ENCODE measurements at regions not wholly inside any gene's neighbourhood (a gene's known extent, or its start where the extent isn't known, plus 50 kb on each side); places are given as distances from the start of the nearest gene placed in this dataset.

DNA sequence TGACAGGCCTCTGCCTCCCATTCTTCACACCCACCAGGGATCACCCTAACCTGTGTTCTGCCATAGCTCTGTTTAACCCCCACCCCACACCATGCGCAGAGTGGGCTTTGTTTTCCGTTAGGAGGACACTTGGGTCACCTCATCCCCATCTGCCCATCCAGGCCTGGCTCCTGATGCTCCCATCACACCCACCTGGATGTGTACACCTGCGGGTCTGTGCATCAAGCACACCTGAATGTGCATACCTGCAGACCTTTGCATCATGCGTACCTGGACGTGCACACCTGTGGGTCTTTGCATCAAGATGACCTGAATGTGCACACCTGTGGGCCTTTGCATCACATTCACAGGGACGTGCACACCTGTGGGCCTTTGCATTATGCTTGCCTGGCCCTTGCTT is 835.8 kb upstream of the TMEM132C start (continued):
- no peak for TF ChIP-seq CDX4 (CRISPR knock-in tag; IDR thresholded peaks at IDR 0.05; ENCODE audit: borderline replicate concordance)
- no peak for TF ChIP-seq CREM (CRISPR knock-in tag; IDR thresholded peaks at IDR 0.05)
- no peak for TF ChIP-seq OVOL2 (CRISPR knock-in tag; IDR thresholded peaks at IDR 0.05; ENCODE audit: borderline replicate concordance)
- TF ChIP-seq, protein P1, sequence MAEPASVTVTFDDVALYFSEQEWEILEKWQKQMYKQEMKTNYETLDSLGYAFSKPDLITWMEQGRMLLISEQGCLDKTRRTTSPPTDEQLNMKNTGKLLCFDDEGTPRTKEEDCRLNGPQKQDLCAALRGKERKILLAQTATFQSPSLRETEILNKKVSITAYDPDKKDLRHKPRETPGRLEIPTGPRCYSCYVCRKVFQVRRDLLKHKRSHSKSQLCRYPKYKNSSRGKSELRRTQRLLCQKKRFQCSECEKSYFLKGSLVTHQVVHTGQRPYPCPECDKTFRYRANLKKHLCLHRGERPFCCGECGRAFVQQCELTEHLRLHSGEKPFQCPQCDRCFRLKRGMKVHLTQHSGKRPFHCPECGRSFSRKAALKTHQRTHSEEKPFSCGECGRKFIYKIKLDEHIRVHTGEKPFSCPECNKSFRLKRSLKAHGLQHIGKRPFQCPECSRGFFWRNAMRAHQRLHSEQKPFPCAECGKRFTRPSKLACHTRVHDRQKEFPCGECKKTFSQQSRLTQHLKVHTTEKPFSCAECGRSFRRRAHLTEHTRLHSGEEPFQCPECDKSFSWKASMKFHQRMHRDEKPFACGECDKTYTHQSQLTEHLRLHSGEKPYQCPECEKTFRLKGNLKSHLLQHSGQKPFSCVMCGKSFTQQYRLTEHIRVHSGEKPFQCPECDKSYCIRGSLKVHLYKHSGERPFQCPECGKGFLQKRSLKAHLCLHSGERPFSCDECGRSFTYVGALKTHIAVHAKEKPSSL (CRISPR knock-in tag; conservative IDR thresholded peaks at IDR 0.05), result no peak
- TF ChIP-seq ZNF317 (CRISPR knock-in tag; IDR thresholded peaks at IDR 0.05; ENCODE audit: borderline replicate concordance, low read depth), result no peak
- TF ChIP-seq GRHL2 (CRISPR knock-in tag; IDR thresholded peaks at IDR 0.05; ENCODE audit: insufficient replicate concordance, severe bottlenecking), result no peak

DNA sequence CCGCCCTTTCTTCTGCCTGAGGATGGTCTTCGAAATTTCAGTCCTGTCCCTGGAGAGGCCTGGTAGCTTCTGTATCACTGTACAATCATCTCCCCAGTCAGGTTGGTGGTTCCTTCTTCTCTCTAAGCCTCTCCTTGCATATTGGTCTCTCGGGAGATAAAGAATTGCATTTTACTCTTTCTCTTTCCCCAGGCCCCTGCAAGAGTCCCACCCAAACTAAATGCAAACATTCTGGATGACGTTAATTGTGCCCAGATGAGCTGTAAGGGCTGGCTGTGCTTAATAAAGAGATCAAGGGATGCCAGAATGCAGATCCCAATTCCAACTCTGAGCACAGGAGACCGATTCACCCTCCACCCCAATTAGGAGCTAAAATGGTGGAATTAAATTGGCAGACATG is 835.4 kb upstream of the TMEM132C start:
- peaks cover 5% of the 10 kb centered on the region for H3K27me3 Mint-ChIP-seq (ENCODE audit: low read depth)
- CTCF ChIA-PET, result no interaction called here
- TF ChIP-seq, protein P2, sequence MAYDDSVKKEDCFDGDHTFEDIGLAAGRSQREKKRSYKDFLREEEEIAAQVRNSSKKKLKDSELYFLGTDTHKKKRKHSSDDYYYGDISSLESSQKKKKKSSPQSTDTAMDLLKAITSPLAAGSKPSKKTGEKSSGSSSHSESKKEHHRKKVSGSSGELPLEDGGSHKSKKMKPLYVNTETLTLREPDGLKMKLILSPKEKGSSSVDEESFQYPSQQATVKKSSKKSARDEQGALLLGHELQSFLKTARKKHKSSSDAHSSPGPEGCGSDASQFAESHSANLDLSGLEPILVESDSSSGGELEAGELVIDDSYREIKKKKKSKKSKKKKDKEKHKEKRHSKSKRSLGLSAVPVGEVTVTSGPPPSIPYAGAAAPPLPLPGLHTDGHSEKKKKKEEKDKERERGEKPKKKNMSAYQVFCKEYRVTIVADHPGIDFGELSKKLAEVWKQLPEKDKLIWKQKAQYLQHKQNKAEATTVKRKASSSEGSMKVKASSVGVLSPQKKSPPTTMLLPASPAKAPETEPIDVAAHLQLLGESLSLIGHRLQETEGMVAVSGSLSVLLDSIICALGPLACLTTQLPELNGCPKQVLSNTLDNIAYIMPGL (CRISPR knock-in tag; IDR thresholded peaks at IDR 0.05), result no peak
- TF ChIP-seq, protein P3, sequence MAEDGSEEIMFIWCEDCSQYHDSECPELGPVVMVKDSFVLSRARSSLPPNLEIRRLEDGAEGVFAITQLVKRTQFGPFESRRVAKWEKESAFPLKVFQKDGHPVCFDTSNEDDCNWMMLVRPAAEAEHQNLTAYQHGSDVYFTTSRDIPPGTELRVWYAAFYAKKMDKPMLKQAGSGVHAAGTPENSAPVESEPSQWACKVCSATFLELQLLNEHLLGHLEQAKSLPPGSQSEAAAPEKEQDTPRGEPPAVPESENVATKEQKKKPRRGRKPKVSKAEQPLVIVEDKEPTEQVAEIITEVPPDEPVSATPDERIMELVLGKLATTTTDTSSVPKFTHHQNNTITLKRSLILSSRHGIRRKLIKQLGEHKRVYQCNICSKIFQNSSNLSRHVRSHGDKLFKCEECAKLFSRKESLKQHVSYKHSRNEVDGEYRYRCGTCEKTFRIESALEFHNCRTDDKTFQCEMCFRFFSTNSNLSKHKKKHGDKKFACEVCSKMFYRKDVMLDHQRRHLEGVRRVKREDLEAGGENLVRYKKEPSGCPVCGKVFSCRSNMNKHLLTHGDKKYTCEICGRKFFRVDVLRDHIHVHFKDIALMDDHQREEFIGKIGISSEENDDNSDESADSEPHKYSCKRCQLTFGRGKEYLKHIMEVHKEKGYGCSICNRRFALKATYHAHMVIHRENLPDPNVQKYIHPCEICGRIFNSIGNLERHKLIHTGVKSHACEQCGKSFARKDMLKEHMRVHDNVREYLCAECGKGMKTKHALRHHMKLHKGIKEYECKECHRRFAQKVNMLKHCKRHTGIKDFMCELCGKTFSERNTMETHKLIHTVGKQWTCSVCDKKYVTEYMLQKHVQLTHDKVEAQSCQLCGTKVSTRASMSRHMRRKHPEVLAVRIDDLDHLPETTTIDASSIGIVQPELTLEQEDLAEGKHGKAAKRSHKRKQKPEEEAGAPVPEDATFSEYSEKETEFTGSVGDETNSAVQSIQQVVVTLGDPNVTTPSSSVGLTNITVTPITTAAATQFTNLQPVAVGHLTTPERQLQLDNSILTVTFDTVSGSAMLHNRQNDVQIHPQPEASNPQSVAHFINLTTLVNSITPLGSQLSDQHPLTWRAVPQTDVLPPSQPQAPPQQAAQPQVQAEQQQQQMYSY (CRISPR knock-in tag; IDR thresholded peaks at IDR 0.05), result no peak
- TF ChIP-seq, protein P4, sequence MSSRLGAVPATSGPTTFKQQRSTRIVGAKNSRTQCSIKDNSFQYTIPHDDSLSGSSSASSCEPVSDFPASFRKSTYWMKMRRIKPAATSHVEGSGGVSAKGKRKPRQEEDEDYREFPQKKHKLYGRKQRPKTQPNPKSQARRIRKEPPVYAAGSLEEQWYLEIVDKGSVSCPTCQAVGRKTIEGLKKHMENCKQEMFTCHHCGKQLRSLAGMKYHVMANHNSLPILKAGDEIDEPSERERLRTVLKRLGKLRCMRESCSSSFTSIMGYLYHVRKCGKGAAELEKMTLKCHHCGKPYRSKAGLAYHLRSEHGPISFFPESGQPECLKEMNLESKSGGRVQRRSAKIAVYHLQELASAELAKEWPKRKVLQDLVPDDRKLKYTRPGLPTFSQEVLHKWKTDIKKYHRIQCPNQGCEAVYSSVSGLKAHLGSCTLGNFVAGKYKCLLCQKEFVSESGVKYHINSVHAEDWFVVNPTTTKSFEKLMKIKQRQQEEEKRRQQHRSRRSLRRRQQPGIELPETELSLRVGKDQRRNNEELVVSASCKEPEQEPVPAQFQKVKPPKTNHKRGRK (CRISPR knock-in tag; IDR thresholded peaks at IDR 0.05; ENCODE audit: borderline replicate concordance), result no peak
- TF ChIP-seq, protein P5, sequence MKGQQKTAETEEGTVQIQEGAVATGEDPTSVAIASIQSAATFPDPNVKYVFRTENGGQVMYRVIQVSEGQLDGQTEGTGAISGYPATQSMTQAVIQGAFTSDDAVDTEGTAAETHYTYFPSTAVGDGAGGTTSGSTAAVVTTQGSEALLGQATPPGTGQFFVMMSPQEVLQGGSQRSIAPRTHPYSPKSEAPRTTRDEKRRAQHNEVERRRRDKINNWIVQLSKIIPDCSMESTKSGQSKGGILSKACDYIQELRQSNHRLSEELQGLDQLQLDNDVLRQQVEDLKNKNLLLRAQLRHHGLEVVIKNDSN (CRISPR knock-in tag; IDR thresholded peaks at IDR 0.05), result no peak
- no peak for TF ChIP-seq AFF4 (CRISPR knock-in tag; IDR thresholded peaks at IDR 0.05; ENCODE audit: borderline replicate concordance)
- TF ChIP-seq, protein P6, sequence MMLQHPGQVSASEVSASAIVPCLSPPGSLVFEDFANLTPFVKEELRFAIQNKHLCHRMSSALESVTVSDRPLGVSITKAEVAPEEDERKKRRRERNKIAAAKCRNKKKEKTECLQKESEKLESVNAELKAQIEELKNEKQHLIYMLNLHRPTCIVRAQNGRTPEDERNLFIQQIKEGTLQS (CRISPR knock-in tag; conservative IDR thresholded peaks at IDR 0.05), result no peak
- no peak overlapping the region for H3K4me3 Mint-ChIP-seq
- no peaks in the 10 kb centered on the region for H3K4me1 Mint-ChIP-seq
- H3K36me3 Mint-ChIP-seq, result peaks cover 55% of the 10 kb centered on the region
- H3K9me3 Mint-ChIP-seq, result peaks cover 79% of the 10 kb centered on the region
- POLR2A ChIA-PET, result no interaction called here
- H3K27ac Mint-ChIP-seq, result no peak overlapping the region
- DNase-seq (ENCODE audit: low spot score) (no peak), ATAC-seq (no peak)
